ENCODE measurements at regions not wholly inside any gene's neighbourhood (a gene's known extent, or its start where the extent isn't known, plus 50 kb on each side); places are given as distances from the start of the nearest gene placed in this dataset.

- Histone ChIP-seq H4K91ac (ENCODE audit: insufficient read length, low read depth, low read length) (no peak overlapping the region), H3T11ph (ENCODE audit: low read length) (no peak overlapping the region), H3K23ac (ENCODE audit: insufficient read length, low read depth, low read length) (no peak overlapping the region), H3K56ac (ENCODE audit: insufficient read length, low read depth, low read length) (no peak overlapping the region), H3K18ac (ENCODE audit: insufficient read length, low read depth, low read length) (no peak overlapping the region), H3K4me1 (ENCODE audit: insufficient read depth, low read length) (no peaks in the 10 kb centered on the region), H2BK12ac (ENCODE audit: insufficient read length, low read depth, low read length) (no peak overlapping the region), H4K8ac (replicated peaks; ENCODE audit: insufficient read length, low read depth, low read length) (no peak overlapping the region), H2BK15ac (ENCODE audit: low read depth, low read length) (no peak overlapping the region), H2BK20ac (ENCODE audit: low read depth, low read length, poor library complexity, severe bottlenecking) (no peak overlapping the region), H3K14ac (ENCODE audit: insufficient read depth, low read length) (no peak overlapping the region), H3K9ac (ENCODE audit: extremely low read depth, insufficient read length, low read length) (no peak overlapping the region), H2AFZ (ENCODE audit: low read length) (no peak overlapping the region), H3K79me2 (ENCODE audit: insufficient read depth, low read length) (no peaks in the 10 kb centered on the region), H3K9me3 (ENCODE audit: control insufficient read depth, low read depth, low read length) (no peaks in the 10 kb centered on the region), H3K79me1 (ENCODE audit: insufficient read depth, low read depth, low read length, poor library complexity, severe bottlenecking) (no peaks in the 10 kb centered on the region), H3K4me2 (ENCODE audit: insufficient read depth, insufficient read length, low read length) (no peak overlapping the region), H4K20me1 (ENCODE audit: control insufficient read depth, insufficient read depth, insufficient read length) (no peaks in the 10 kb centered on the region), H3K27ac (ENCODE audit: insufficient read length, low read depth, low read length) (no peak overlapping the region), H3K27me3 (ENCODE audit: insufficient read depth, low read length) (no peaks in the 10 kb centered on the region), H3K23me2 (ENCODE audit: insufficient read length, low read depth, low read length, poor library complexity, severe bottlenecking) (peaks cover 3% of the 10 kb centered on the region), H4K5ac (ENCODE audit: insufficient read length, low read depth, low read length) (no peak overlapping the region), H2BK120ac (ENCODE audit: low read depth, low read length, poor library complexity, severe bottlenecking) (no peak overlapping the region), H2AK5ac (ENCODE audit: insufficient read length, low read length) (no peak overlapping the region), H3K4ac (ENCODE audit: low read depth, low read length) (no peak overlapping the region), H2BK5ac (ENCODE audit: insufficient read length, low read length) (no peak overlapping the region)
- TF ChIP-seq CTCF (conservative IDR thresholded peaks at IDR 0.05), result no peak
- no peaks in the 10 kb centered on the region; a peak in 1 of 5 replicates for H3K9me3 Mint-ChIP-seq
- H3K27ac Mint-ChIP-seq, result no peak overlapping the region
- H3K4me1 Mint-ChIP-seq, result peaks cover 0 to 5% of the 10 kb centered on the region in 2 experiments; a peak in 1 of 4 replicates
- H3K4me3 Mint-ChIP-seq, result no peak overlapping the region
- WGBS (ENCODE audit: extremely low coverage, insufficient read length, low lambda C conversion rate), result no CpG with 5 or more reads among the region's 6 CpGs
- no peak for DNase-seq
- H3K27me3 Mint-ChIP-seq (ENCODE audit: low read depth), result peaks cover 2% of the 10 kb centered on the region
- no peaks in the 10 kb centered on the region for H3K36me3 Mint-ChIP-seq (ENCODE audit: insufficient read depth in 1 of 3, low read depth in 3 of 3)
These were observed 111.5 kb upstream of the SFRP2 start for GRCh38 chr4:153900426-153900825.

All from H9 (cell line).